CD4-positive, alpha-beta T cell treated with Interleukin-2 at 100 ng/mL for 4 hours (primary cell): ENCODE measurements at regions not wholly inside any gene's neighbourhood (a gene's known extent, or its start where the extent isn't known, plus 50 kb on each side); places are given as distances from the start of the nearest gene placed in this dataset.
"Not testable (repeated sequence)": the region's sequence is repeated elsewhere in the genome, so short reads cannot be mapped to it uniquely, and the experiment has no call there.

Experiments
- DNase-seq: peaks from one replicate; pipeline ENCODE4 v3.0.0-alpha.2; 2020; ENCODE audit warnings: low spot score

DNA sequence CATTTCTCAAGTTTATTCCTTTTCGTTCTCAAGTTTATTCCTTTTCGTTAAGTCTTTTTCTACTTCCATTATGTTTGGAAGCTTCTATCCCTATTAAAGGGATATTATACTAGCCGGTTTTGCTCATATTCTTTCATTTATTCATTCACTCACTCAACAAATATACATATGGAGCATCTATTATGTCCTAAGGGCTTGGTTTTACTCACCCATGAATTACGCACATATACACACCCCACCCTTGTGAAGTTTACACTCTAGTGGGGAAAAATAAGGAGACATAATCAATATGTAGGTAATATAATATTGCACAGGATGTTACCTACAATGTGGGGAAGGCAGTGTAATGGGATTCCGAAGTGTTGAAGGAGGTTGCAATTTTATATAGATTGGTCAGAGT lies 90.5 kb downstream of the ACTL7B start:
- DNase-seq, result no peak

DNA sequence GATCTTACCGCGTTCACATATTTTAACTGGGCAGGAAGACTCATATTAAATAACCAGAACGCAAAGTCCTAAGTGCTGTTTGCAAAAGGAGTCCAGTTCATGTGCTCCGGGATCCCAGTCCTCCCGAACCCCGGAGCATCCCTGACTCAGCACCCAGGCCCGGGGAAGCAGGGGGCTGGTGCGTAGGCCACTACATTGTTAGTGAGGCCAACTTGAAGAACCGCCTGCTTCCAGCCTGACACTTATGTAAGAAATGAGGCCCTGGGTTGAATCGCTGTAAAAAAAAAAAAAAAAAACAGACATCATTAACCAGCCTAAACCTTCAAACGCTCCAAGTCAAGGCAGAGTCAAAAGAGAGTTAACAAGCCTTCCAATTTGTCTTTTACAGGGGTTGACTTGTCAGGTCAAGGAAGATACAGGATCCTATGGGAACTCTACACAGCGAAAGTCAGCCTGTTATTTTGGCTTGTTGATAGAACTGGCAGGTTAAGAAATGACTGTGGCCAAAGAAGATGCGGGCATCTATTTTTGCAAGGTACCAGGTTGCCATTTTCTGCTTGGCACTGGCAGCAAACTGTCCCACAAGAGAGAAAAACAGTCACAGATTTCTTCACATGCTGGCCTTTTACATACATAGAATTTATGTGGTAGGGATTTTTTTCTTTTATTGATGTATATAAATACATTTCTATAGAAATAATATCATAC lies 93.3 kb downstream of the ACTL7B start:
- DNase-seq, result no peak

DNA sequence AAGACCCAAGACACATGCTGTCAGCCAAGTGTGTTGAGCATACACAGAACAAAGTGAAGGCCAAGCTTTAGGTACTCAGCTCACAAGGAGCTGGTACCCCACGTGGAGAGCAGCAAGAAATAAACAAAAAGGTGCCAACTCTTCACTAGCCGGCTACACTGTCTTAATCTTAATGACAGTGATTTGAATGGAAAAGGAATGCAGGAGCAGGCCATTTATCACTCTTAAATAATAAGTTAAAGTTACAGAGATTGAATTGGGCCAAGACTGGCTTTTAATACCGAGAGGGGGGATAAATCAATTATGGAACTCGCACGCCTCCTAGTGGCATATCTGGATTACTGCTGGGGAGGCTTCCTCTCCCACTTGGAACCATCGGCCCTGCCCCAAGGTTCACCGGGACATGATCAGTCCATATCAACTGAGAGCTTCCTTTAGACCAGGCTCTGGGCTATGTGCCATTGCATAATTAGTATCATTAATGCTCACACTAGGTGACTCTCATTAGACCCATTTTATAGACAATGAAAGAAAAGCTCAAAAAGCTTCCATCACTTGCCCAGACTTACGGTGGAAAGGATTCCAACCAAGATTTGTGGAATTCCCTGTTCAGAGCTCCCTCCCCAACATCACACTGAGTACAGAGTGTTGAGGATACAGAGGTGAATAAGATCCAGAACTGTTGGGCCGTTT lies 94.0 kb downstream of the ACTL7B start:
- DNase-seq, result peak; percentile 23

DNA sequence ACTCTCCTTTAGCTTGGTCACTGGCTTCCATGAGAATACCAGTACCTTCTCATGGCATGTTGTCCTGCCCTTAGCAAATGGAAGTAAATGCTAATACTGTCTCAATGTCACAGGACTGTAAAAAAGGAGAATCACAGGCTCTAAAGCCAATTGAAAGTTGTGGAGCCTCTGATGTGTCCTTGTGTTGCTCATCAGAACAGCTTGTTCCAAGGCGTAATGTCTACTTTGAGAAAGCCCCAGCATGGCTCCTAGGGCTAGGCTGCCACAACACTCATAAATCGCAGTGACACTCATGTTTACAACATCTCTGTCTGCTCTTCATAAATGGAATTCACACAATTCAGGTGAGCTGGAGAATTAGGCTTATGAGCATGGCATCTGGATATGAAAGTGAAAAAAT lies 94.9 kb downstream of the ACTL7B start:
- DNase-seq, result no peak

DNA sequence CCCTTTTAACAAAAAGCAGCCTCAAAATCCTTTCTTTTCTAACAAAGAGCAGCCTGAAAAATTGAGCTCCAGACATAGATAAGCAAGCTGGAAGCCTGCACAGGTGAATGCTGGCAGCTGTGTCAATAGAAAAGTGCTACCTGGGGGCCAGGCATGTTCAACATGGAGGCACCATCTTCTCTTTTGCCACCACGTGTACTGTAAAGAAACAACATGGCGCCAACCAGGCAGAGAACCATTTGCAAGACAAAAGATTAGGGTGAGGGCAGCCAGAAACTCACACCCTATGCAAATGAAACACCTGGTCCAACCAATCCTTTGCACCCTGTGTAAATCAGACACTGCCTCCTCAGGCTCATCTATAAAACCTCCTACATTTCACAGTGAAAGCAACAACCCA lies 96.0 kb downstream of the ACTL7B start:
- DNase-seq, result no peak

DNA sequence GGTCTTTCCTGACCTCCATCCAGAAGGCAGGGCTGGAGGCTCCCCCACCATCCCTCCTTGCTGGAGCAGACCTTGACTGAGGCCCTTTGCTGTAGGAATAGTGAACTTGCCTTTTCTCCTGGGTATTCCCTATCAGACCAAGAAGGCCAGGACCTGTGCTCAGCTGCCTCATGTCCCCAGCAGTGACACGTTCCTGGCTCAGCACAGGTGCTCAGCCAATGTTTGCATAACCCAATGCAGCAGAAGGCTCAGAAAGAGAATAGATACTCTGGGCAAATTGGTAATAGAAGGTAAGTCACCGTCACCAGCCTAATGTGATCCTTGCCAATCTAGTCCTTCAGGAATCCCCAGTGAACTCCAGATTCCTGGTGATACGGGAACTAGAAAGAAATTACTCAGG lies 96.4 kb downstream of the ACTL7B start:
- DNase-seq, result no peak

DNA sequence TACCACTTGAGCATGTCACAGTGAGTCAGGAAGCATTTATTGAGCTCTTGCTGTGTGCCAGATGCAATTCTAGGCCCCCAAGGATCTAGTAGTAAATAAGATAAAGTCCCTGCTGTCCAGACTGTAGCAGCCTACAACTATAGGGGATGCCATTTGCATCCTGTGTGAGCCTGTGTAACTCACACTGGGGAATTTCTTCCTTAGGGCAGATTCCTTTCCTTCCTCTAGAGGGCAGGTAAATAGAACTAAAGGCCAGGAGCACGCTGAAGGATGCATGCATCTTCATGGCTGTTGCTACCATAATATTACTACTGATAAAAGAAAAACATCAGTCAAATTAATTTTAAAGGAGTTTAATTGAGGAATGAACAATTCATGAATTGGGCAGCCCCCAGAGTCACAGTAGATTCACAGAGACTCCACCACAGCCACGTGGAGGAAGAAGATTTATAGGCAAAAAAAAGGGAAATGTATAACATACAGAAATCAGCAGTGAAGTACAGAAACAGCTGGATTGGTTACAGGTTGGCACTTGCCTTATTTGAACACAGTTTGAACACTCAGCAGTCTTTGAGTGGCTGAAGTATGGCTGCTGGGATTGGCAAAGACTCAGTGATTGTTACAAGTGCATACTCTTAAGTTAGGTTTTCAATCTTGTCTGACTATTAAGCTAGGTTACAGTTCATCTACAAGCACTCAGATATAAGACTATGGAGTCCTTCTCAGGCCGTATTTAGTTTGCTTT lies 98.9 kb downstream of the ACTL7B start:
- DNase-seq, result no peak

DNA sequence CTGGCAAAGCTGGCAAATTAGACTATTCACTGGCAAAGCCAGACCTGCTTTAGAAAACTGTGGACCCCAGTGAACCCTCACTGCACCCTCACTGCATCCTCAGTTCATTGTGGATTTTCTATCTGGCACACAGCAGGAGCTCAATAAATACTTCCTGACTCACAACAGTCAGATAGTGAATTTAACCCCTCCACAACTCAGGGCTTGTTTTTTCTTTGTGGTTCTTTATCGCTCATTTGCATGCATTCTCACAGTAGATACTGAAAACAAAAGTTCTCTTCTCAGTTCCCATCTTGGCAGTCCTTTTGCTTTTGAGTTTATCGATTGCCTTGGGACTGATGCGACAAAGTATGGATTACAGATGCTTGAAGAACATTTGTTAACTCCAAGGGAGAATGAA lies 99.8 kb downstream of the ACTL7B start:
- no peak for DNase-seq

DNA sequence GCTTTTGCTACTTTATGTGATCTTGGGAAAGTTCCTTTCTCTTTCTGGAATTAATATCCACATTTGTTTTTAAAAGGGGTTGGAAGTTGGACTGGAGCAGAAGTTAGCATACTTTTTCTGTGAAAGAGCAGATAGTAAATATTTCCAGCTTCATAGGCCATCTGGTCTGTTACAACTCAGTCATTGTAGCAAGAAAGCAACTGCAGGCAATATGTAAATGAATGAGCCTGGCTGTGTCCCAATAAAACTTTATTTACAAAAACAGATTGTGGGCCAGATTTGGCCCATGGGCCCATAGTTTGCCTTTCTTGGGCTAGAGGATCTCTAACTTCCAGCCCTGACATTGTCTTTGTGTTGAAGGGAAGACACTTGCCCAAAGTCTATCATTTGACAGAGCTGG lies 104.4 kb downstream of the ACTL7B start:
- DNase-seq, result no peak

DNA sequence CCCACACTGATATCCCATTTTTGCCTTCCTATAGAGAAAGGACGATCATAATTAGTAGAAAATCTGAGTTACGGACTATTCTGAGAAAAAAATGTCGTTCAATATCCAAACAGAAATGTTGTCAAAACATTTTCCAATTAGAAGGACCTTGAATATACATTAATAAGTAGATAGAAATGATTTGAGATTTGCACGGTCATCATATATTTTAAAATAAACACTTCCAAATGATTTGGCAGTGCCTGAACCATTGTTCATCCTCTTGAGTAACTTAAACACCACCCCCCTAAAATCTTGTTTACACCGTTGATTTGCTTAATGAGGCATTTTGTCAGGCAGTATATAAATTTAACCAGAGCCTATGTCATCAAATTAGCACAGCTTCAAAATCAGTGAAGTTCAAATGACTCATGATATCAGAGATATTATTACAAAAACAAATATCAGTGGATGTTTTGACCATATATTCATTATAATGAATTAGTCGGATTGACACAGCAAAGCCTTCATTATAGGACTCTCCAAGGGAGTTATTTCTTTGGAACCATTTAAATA lies 105.0 kb downstream of the ACTL7B start:
- DNase-seq, result no peak

DNA sequence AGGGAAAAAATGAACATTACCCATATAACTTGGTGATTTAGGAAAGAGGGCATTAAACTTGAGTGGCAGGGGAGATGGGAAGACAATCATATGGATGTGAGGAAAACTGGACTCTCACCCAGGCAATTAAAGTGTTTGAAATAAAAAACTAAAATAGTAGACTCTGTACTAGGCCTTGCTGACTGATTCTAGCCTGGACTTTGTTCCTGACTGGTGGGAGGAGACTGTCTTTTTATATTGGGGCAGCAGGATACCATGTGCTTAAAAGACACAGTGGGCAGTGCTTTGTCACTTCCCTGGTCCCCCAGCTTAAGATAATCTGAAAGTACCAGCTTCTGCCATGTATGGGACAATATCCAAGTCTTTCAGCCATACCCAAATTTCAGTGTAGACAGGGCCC lies 107.0 kb downstream of the ACTL7B start:
- DNase-seq, result no peak

DNA sequence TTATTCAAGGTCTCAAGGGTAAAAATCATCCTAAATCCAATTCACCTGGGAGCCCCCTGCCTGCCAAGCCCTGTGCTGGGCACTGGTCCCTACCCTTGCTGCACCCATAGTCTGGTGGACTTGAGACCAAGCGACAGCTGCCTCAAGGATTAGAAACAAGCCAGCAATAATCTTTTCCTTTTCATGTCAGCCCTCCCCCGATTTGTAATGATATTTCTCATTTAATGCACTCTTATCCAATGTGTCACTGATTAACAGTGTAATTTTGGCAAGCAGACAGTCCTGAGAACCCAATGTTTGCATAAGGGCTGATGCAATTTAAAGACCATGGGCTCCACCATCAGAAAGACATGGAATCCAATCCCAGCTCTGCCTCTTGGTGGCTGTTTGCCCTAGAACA lies 108.9 kb downstream of the ACTL7B start:
- no peak for DNase-seq

DNA sequence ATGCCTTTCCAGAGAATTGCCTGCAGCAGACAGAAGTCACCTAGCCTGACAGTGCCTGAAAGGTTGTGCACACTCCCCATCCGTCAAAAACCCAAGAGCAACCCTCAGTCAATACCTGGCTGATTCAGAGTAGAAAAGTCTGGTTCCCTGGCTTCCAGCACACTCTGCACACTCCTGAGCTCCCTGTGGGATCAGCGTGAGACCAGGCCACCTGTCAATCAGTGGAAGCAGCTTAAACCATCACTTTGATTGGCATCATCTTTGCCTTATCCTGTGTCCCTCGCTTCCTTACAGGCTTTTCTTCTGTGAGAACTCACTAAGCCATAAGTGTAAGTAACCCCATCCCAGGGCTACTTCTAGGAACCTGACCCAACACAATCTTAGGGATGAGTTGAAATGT lies 109.8 kb downstream of the ACTL7B start:
- DNase-seq, result no peak

DNA sequence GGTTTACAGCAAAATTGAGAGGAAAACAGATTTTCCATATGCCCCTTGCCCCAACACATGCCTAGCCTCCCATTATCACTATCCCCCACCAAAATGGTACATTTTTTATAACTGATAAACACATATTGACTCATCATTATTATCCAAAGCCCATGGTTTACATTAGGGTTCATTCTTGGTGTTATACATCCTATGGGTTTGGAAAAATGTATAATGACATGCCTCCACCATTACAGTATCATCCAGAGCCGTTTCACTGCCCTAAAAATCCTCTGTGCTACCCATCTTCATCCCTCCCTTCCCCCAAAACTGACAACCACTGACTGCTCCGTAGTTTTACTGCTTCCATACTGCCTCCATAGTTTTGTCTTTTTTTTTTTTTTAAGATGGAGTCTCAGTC lies 111.1 kb downstream of the ACTL7B start:
- no peak for DNase-seq

DNA sequence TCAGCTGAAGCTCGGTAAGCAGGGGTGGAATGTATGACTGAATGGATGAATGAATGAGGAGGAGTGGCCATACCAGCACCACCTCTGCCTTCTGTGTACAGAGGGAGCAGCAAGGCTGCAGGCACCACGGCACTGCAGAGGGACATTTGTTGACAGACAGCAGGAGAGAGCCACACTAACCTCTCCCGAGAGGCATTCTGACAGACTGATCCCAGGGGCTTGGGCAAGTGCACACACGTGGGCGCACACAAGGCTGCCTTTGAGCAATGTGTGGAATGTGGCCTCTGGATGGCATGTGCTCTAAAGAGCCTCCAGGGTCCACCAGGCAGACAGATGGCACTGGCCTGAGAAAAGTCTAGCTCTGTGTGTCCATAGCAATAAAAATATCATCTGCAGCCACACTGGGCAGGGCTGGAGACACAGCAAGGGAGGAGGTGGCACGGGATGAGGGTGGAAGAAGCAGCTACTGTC lies 111.8 kb downstream of the ACTL7B start:
- DNase-seq, result no peak

DNA sequence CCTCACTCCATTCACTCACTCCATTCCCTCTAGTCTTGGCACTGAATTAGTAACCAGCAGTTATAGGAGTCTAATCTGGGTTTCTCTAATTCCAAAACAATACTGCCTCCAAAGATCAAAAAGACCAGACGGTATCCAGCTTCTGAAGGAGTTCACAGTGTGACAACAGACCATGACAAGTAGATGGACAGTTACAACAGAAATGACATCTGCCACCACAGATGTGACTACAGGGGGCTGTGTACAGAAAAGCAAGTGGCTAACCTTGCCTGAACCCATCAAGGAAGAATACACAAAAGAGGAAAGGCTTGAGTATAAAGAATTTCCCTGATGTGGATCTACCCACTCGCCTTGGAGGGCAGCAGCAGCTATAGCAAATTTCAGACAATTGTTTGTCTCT lies 112.4 kb downstream of the ACTL7B start:
- DNase-seq, result no peak

DNA sequence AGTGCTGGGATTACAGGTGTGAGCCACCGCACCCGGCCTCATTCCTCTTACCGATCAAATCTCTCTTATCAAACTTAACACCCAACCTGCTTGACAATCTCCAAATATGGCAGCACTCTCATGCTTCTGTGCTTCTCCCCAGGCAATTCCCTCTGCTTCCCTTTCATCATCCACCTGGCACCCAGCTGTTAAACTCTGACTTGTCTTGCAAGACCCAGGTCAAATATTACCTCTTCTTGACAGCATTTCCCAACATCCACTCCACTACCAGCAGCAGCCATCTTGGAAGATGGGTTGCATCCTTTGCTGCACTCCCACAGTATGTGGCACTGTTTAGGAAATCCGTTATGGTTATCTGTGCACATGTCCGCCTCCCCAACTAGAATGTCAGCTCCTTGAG lies 113.6 kb downstream of the ACTL7B start:
- DNase-seq, result no peak

DNA sequence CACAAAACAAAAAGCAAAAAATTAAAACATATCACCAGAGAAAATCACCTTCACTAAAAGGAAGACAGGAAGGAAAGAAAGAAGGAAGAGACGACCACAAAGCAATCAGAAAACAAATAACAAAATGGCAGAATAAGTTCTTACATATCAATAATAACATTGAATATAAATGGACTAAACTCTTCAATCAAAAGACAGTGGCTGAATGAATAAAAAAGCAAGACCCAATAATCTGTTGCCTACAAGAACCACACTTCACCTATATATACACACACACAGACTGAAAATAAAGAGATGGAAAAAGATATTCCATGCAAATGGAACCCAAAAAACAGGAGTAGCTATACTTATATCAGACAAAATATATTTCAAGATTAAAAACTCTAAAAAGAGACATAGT lies 124.5 kb downstream of the ACTL7B start:
- DNase-seq, result not testable (repeated sequence)

DNA sequence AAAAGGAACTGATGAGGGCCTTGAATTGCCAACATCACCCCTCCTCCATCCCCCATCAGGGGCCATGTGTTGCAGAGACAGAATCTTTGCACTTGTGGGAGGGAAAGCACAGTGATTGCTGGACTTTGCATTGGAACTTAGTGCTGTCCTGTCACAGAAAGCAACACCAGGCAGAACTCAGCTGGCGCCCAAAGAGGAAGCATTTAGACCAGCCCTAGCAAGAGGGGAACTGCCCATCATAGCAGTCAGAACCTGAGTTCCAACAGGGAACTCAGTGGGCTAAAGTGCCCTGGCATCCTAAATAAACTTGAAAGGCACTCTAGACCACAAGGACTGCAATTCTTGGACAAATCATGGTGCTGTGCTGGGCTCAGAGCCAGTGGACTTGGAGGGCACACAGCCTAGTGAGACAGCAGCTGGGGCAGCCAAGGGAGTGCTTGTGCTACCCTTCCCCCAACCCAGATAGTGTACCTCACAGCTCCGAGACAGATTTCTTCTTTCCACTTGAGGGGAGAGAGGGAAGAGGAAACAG lies 128.1 kb downstream of the ACTL7B start:
- peak; percentile 0 for DNase-seq

DNA sequence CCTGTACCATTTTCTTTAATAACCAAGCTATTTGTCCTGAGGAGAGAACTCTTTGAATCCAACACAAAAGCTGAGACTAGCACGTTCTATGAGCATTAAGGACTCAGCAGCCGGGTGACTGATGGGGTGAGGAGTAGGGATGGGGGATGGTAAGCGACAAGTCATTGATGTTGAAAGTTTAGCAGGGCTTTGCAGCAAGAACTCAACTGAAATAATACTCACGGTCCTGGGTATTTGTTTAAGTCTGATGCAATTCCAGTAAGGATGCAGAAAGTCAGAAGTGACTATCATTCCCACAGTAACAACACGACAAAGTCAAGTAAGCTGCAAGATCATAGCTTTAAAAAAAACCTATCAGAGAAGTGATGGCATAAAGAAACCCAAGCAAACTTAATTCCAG lies 131.1 kb downstream of the ACTL7B start:
- DNase-seq, result no peak

DNA sequence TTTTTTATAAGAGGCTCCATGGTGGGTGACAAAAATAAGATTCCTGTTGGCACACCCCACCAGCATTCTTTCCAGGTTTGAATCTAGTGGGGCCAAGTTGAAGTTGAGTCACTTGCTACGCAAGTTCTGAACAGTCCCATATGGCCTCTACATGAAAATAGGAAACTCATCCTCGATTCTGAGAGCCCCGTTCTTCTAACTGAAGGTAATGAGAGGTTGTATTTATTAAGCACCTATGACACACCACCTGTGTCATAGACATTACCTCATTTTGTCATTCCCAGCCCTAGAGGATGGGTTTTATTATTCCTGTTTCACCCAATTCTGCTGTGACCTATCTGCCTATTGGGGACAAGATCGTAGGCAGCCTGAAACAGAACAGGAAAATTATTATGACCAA lies 131.7 kb downstream of the ACTL7B start:
- no peak for DNase-seq

DNA sequence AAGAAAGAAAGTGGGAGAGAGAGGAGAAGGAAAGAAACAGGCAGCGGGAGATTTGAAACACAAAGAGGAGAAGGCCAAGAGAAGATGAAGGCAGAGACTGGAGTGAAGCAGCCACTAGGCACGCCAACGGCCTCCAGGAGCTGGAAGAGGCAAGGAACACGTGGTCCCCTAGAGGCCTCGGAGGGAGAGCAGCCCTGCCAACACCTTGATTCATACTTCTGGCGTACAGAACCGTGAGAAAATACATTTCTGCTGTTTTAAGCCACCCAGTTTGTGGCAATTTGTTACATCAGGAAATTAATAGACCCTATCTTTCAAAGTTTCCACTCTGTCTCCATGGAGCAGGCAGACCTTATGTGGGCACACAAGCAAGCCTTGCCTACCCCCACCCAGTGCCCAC lies 133.4 kb downstream of the ACTL7B start:
- no peak for DNase-seq

DNA sequence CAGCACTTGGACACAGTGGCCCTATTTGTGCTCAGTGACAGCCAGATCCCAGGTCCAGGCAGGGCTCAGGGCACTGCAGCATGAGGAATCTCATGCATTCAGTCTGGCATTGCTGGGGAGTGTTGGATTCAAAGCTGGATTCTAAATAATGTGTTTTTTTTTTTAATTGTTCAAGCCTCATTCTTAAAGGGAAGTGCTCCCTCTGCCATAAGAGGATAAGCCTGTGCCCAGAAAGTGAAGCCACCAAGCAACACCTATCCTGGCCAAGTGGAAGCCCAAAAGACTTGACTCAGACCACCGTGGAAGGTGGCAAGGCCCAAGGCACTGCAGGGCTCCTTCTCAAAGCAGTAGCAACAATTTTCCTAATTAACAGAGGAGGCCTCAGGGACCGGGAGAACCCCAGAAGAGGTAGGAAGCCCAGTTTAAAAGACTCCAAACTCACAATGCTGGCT lies 135.6 kb downstream of the ACTL7B start:
- no peak for DNase-seq
